HUES48 (cell line): ENCODE measurements at regions not wholly inside any gene's neighbourhood (a gene's known extent, or its start where the extent isn't known, plus 50 kb on each side); places are given as distances from the start of the nearest gene placed in this dataset.

Source experiments
- H3K27ac ChIP-seq: one replicate; pipeline ENCODE4 v1.7.0; 2013; ENCODE audit warnings: low read depth, low read length, inconsistent platforms
- H3K27me3 ChIP-seq: 2 replicates; pipeline ENCODE4 v1.6.1; 2013; ENCODE audit warnings: mild to moderate bottlenecking, low read length; ENCODE audit not compliant: control insufficient read depth, insufficient read depth
- H3K36me3 ChIP-seq: 2 replicates; pipeline ENCODE4 v1.6.1; 2013; ENCODE audit warnings: low read length; ENCODE audit not compliant: control insufficient read depth, insufficient read depth
- H3K4me1 ChIP-seq: 2 replicates; pipeline ENCODE4 v1.6.1; 2013; ENCODE audit warnings: mild to moderate bottlenecking, low read length; ENCODE audit not compliant: control insufficient read depth, insufficient read depth
- H3K4me3 ChIP-seq: 2 replicates; pipeline ENCODE4 v1.5.1; 2013; ENCODE audit warnings: mild to moderate bottlenecking, low read depth, low read length
- H3K9ac ChIP-seq: 2 replicates; pipeline ENCODE4 v1.6.1; 2013; ENCODE audit warnings: mild to moderate bottlenecking, low read depth, low read length, moderate library complexity
- H3K9me3 ChIP-seq: 2 replicates; pipeline ENCODE4 v1.6.1; 2013; ENCODE audit warnings: low read length; ENCODE audit not compliant: control insufficient read depth, insufficient read depth

DNA sequence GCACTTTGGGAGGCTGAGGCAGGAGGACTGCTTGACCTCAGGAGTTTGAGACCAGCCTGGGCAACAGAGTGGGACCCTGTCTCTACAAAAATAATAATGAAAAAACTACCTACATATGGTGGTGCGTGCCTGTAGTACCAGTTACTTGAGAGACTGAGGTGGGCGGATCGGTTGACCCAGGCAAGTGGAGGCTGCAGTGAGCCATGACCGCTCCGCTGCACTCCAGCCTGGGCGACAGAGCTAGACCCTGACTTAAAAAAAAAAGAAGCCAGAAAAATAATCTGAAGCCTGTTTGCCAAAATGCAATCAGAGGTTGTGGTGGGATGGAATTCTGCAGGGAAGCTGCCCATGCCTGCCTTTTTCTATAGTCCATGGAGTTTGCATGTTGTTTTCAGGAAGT, 50.4 kb upstream of the GGTA1 start:
- Histone ChIP-seq H3K27ac (no peak overlapping the region), H3K27me3 (peaks cover 31% of the 10 kb centered on the region), H3K4me3 (no peak overlapping the region), H3K9ac (no peak overlapping the region), H3K9me3 (no peaks in the 10 kb centered on the region), H3K36me3 (no peaks in the 10 kb centered on the region), H3K4me1 (peaks cover 2% of the 10 kb centered on the region; the same call in 1 of the 2 replicates)

DNA sequence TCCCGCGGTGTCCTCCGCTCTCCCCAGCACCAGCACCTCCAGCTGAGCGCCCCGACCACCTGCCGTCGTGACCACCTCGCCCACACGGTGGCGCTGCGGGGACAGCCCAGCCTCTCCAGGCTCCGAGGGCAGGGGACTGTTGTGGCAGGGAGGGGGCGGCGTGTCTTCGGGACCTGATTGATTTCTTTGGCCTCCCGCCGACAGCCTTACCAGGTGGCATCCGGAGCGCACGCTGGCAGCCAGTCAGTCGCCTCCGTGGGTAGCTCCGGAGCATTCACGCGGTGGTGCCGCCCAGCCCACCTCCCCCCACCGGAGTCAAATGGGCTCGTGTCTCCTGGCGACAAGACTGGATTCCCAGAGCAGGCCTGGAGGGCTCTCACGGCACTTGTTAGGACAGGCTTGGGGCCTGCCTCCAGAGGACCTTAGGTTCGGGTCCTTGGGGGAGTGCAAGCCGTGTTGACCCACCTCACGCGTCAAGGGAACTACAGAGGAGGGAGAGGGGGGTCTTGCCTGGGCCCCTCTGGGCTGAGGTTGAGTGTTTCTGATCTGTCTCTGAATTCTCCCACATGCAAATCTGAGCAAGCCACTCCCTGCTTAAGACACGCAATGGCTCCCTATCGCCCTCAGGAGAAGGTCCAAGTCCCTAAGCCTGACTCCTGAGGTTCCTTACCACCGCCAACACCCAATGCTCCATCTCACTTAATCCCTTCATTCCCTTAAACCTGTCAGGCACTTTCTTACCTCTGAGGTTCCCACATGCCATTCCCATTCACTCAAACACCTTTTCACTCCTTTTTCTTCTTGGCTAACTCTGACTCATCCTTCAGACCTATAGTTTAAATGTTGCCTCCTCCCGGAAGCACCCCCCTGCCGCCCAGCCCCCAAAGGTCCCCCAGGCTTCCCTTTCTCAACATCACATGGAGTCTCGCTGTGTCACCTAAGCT, 51.2 kb upstream of the GGTA1 start:
- Histone ChIP-seq H3K9ac (no peak overlapping the region), H3K27ac (no peak overlapping the region), H3K36me3 (no peaks in the 10 kb centered on the region), H3K9me3 (no peaks in the 10 kb centered on the region), H3K4me3 (peak overlapping the region; percentile 67), H3K4me1 (peaks cover 2% of the 10 kb centered on the region; the same call in 1 of the 2 replicates), H3K27me3 (peaks cover 23% of the 10 kb centered on the region)

- Histone ChIP-seq H3K27me3 (peaks cover 23% of the 10 kb centered on the region), H3K27ac (no peak overlapping the region), H3K9me3 (no peaks in the 10 kb centered on the region), H3K4me3 (no peak overlapping the region), H3K36me3 (no peaks in the 10 kb centered on the region), H3K4me1 (peaks cover 2% of the 10 kb centered on the region; the same call in 1 of the 2 replicates), H3K9ac (no peak overlapping the region)
Measured at GRCh38 chr9:121551985-121552753, 52.5 kb upstream of the GGTA1 start.

- Histone ChIP-seq H3K9me3 (no peaks in the 10 kb centered on the region), H3K36me3 (no peaks in the 10 kb centered on the region), H3K4me1 (peaks cover 12% of the 10 kb centered on the region), H3K4me3 (no peak overlapping the region), H3K27me3 (peaks cover 21% of the 10 kb centered on the region), H3K9ac (no peak overlapping the region), H3K27ac (no peak overlapping the region)
Measured at GRCh38 chr9:121556082-121556481, 56.4 kb upstream of the GGTA1 start.

- no peaks in the 10 kb centered on the region for H3K36me3 ChIP-seq
- H3K27me3 ChIP-seq = peaks cover 19% of the 10 kb centered on the region
- no peaks in the 10 kb centered on the region for H3K9me3 ChIP-seq
- no peak overlapping the region for H3K27ac ChIP-seq
- H3K4me1 ChIP-seq = peaks cover 12% of the 10 kb centered on the region
- no peak overlapping the region for H3K9ac ChIP-seq
- no peak overlapping the region for H3K4me3 ChIP-seq
Measured at GRCh38 chr9:121556580-121556979, 56.9 kb upstream of the GGTA1 start.

GRCh38 chr9:121557581-121558447, 58.2 kb upstream of the GGTA1 start:
- peak overlapping the region; percentile 70 for H3K27ac ChIP-seq

DNA sequence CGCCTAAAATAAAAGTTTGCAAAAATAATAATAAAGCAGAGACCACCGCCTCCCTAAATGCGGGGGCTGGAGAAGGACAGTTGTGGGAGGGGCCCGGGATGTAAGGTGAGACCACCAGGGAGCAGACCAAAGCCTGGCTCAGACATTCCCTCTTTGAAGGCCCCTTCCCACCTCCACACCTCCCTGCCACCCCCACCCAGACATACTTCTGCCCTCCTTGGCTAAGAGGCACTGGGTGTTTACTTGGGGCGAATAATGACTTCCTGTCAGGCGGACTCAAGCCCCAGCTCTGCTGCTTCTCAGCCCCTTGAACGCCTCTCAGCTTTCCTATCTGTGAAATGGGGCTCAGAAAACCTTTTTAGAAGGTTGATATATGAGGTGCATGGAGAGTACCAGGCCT, 58.8 kb upstream of the GGTA1 start:
- Histone ChIP-seq H3K4me1 (peaks cover 12% of the 10 kb centered on the region), H3K4me3 (no peak overlapping the region), H3K9ac (no peak overlapping the region), H3K9me3 (no peaks in the 10 kb centered on the region), H3K27me3 (peaks cover 6% of the 10 kb centered on the region; the same call in 1 of the 2 replicates), H3K36me3 (no peaks in the 10 kb centered on the region), H3K27ac (no peak overlapping the region)

More at GRCh38 chr9:121557581-121558447, 58.2 kb upstream of the GGTA1 start:
- Histone ChIP-seq H3K4me3 (0 out of 2 replicates have a peak overlapping the region, but pooled peaks have one; percentile 3), H3K36me3 (no peaks in the 10 kb centered on the region), H3K9ac (no peak overlapping the region), H3K27me3 (peaks cover 6% of the 10 kb centered on the region; the same call in 1 of the 2 replicates), H3K4me1 (peaks cover 12% of the 10 kb centered on the region), H3K9me3 (no peaks in the 10 kb centered on the region)

GRCh38 chr9:121559183-121559582, 59.5 kb upstream of the GGTA1 start:
- no peak overlapping the region for H3K9ac ChIP-seq
- no peaks in the 10 kb centered on the region for H3K36me3 ChIP-seq
- H3K4me1 ChIP-seq = peaks cover 12% of the 10 kb centered on the region
- no peaks in the 10 kb centered on the region for H3K9me3 ChIP-seq
- H3K4me3 ChIP-seq = no peak overlapping the region
- H3K27ac ChIP-seq = no peak overlapping the region
- no peaks in the 10 kb centered on the region for H3K27me3 ChIP-seq

DNA sequence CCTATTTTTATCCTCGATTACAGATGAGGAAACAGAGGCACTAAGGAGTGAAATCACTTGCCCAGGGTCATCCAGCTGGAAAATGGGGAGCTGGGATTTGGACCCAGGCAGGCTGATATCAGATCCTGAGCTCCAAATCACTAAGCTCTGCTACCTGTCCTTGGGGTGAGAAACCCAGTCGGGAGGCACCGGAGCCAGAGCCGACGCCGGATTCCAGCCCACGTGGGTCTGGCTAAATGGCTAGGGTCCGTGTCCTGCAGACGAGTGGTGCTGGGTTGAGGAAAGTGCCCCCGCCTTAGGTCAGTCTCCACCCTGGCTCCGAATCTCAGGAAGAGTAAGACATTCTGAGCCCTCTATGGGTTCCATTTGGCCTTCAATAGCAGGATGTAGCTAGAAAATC, 61.3 kb upstream of the GGTA1 start:
- Histone ChIP-seq H3K27me3 (no peaks in the 10 kb centered on the region), H3K9me3 (no peaks in the 10 kb centered on the region), H3K4me3 (no peak overlapping the region), H3K27ac (no peak overlapping the region), H3K9ac (no peak overlapping the region), H3K36me3 (no peaks in the 10 kb centered on the region), H3K4me1 (peaks cover 12% of the 10 kb centered on the region)

GRCh38 chr9:121561385-121562222, 62.0 kb upstream of the GGTA1 start:
- no peaks in the 10 kb centered on the region for H3K36me3 ChIP-seq
- H3K9me3 ChIP-seq = no peaks in the 10 kb centered on the region
- no peak overlapping the region for H3K4me3 ChIP-seq
- no peak overlapping the region for H3K27ac ChIP-seq
- peaks cover 12% of the 10 kb centered on the region for H3K4me1 ChIP-seq
- no peak overlapping the region for H3K9ac ChIP-seq
- no peaks in the 10 kb centered on the region for H3K27me3 ChIP-seq
